GM23338 (cell line): ENCODE measurements at regions not wholly inside any gene's neighbourhood (a gene's known extent, or its start where the extent isn't known, plus 50 kb on each side); places are given as distances from the start of the nearest gene placed in this dataset.

ENCODE experiments used
- ATAC-seq: fragments of 200-7000 bp; cut with Tn5 transposase; 3 replicates; pipeline ENCODE4 v1.9.1; 2020
- DNase-seq: peaks from one replicate; pipeline ENCODE4 v3.0.0-alpha.2; 2015; ENCODE audit warnings: low spot score
- H2AFZ ChIP-seq: fragments of 200-600 bp; sonication (generic); 2 replicates; pipeline ENCODE4 v1.8.0; 2016; ENCODE audit warnings: antibody characterized with exemption, mild to moderate bottlenecking, moderate library complexity
- H3F3A ChIP-seq: fragments of 200-600 bp; sonication (generic); replicated peaks from 2 replicates; pipeline ENCODE4 v1.8.0; 2017; ENCODE audit warnings: antibody characterized with exemption, mixed run types, low read depth
- H3K27ac ChIP-seq: fragments of 200-600 bp; sonication (generic); 2 replicates; pipeline ENCODE4 v1.6.1; 2016; ENCODE audit warnings: low read depth
- H3K27me3 ChIP-seq: fragments of 200-600 bp; sonication (generic); 2 replicates; pipeline ENCODE4 v1.8.0; 2016; ENCODE audit warnings: mild to moderate bottlenecking, mixed run types, moderate library complexity; ENCODE audit not compliant: insufficient read depth
- H3K36me3 ChIP-seq: fragments of 200-600 bp; sonication (generic); 2 replicates; pipeline ENCODE4 v1.8.0; 2016; ENCODE audit warnings: mild to moderate bottlenecking; ENCODE audit not compliant: insufficient read depth
- H3K4me1 ChIP-seq: fragments of 200-600 bp; sonication (generic); 2 replicates; pipeline ENCODE4 v1.8.0; 2016; ENCODE audit warnings: mild to moderate bottlenecking, moderate library complexity; ENCODE audit not compliant: insufficient read depth
- H3K4me2 ChIP-seq: fragments of 200-600 bp; sonication (generic); 2 replicates; pipeline ENCODE4 v1.7.1; 2017; ENCODE audit warnings: mixed run types
- H3K4me3 ChIP-seq: fragments of 200-600 bp; sonication (generic); 2 replicates; pipeline ENCODE4 v1.6.1; 2016; ENCODE audit warnings: mixed run types
- H3K79me2 ChIP-seq: fragments of 200-600 bp; sonication (generic); replicated peaks from 2 replicates; pipeline ENCODE4 v1.8.0; 2017; ENCODE audit warnings: mild to moderate bottlenecking; ENCODE audit not compliant: insufficient read depth
- H3K9me2 ChIP-seq: fragments of 200-600 bp; sonication (generic); 2 replicates; pipeline ENCODE4 v1.8.0; 2017; ENCODE audit not compliant: insufficient read depth
- H4K20me1 ChIP-seq: fragments of 200-600 bp; sonication (generic); replicated peaks from 2 replicates; pipeline ENCODE4 v1.8.0; 2017; ENCODE audit warnings: mild to moderate bottlenecking; ENCODE audit not compliant: insufficient read depth
- H3K27ac Mint-ChIP-seq: 2 replicates; pipeline ENCODE4 v1.8.0; 2020; ENCODE audit warnings: inconsistent platforms, mild to moderate bottlenecking, moderate library complexity, mixed read lengths
- H3K27me3 Mint-ChIP-seq: 3 replicates; pipeline ENCODE4 v1.8.0; 2022; ENCODE audit warnings: low read depth, mild to moderate bottlenecking, moderate library complexity, mixed read lengths, inconsistent platforms; ENCODE audit not compliant: insufficient read depth, poor library complexity
- H3K36me3 Mint-ChIP-seq: 3 replicates; pipeline ENCODE4 v1.8.0; 2021; ENCODE audit warnings: low read depth, mild to moderate bottlenecking, inconsistent platforms, moderate library complexity, mixed read lengths
- H3K4me1 Mint-ChIP-seq: 3 replicates; pipeline ENCODE4 v1.8.0; 2020; ENCODE audit warnings: mild to moderate bottlenecking, inconsistent platforms, mixed read lengths
- H3K4me3 Mint-ChIP-seq: 3 replicates; pipeline ENCODE4 v1.8.0; 2021; ENCODE audit warnings: moderate library complexity, mild to moderate bottlenecking, inconsistent platforms, mixed read lengths
- H3K9me3 Mint-ChIP-seq: 3 replicates; pipeline ENCODE4 v1.8.0; 2020; ENCODE audit warnings: moderate library complexity, mild to moderate bottlenecking, inconsistent platforms, mixed read lengths
- CREB1 ChIP-seq: fragments of 250-450 bp; sonication (Bioruptor Pico); IDR thresholded peaks from 2 replicates; pipeline ENCODE4 v1.5.0; 2020; ENCODE audit warnings: low read depth, mild to moderate bottlenecking, moderate library complexity
- EZH2 ChIP-seq: fragments of 200-600 bp; sonication (generic); IDR thresholded peaks from one replicate; pipeline ENCODE4 v1.8.0; 2017; ENCODE audit warnings: antibody characterized with exemption, mild to moderate bottlenecking, low read depth; ENCODE audit not compliant: unreplicated experiment
- EZH2phosphoT487 ChIP-seq: fragments of 200-600 bp; sonication (generic); IDR thresholded peaks from one replicate; pipeline ENCODE4 v1.8.1; 2018; ENCODE audit warnings: antibody characterized with exemption; ENCODE audit not compliant: unreplicated experiment
- JUNB ChIP-seq: IDR thresholded peaks from one replicate; pipeline ENCODE4 v1.6.1; 2016; ENCODE audit warnings: antibody characterized with exemption; ENCODE audit not compliant: unreplicated experiment
- NANOG ChIP-seq: IDR thresholded peaks from 2 replicates; pipeline ENCODE4 v1.6.1; 2016; ENCODE audit warnings: antibody characterized with exemption, borderline replicate concordance
- POLR2AphosphoS5 ChIP-seq: IDR thresholded peaks from 2 replicates; pipeline ENCODE4 v1.6.1; 2016; ENCODE audit warnings: antibody characterized with exemption, low read depth
- STAT1 ChIP-seq: IDR thresholded peaks from one replicate; pipeline ENCODE4 v1.6.1; 2016; ENCODE audit warnings: antibody characterized with exemption; ENCODE audit not compliant: unreplicated experiment
- ZNF114 ChIP-seq: fragments of 250-450 bp; sonication (Bioruptor Pico); IDR thresholded peaks from 2 replicates; pipeline ENCODE4 v1.5.0; 2020; ENCODE audit warnings: mild to moderate bottlenecking, moderate library complexity
- ZNF331 ChIP-seq: fragments of 250-450 bp; sonication (Bioruptor Pico); IDR thresholded peaks from 2 replicates; pipeline ENCODE4 v1.5.0; 2020; ENCODE audit warnings: low read depth, mild to moderate bottlenecking, moderate library complexity
- TF ChIP-seq, protein P1 (sequence below): fragments of 250-450 bp; sonication (Bioruptor Pico); IDR thresholded peaks from 2 replicates; pipeline ENCODE4 v1.5.0; 2020; ENCODE audit warnings: mild to moderate bottlenecking, moderate library complexity
- TF ChIP-seq, protein P2 (sequence below): IDR thresholded peaks from one replicate; pipeline ENCODE4 v1.6.1; 2018; ENCODE audit warnings: antibody characterized with exemption; ENCODE audit not compliant: unreplicated experiment
- TF ChIP-seq, protein P3 (sequence below): IDR thresholded peaks from 2 replicates; pipeline ENCODE4 v1.6.1; 2016; ENCODE audit warnings: antibody characterized with exemption
- TF ChIP-seq, protein P4 (sequence below), 2 experiments: fragments of 200-600 bp in 1 of 2; sonication (generic) in 1 of 2; conservative IDR thresholded peaks; 2 replicates each; pipeline versions ENCODE4 v1.5.1 to v1.6.1; 2016 to 2017; ENCODE audit warnings: antibody characterized with exemption in 2 of 2, low read depth in 2 of 2, mild to moderate bottlenecking in 2 of 2, moderate library complexity in 1 of 2

DNA sequence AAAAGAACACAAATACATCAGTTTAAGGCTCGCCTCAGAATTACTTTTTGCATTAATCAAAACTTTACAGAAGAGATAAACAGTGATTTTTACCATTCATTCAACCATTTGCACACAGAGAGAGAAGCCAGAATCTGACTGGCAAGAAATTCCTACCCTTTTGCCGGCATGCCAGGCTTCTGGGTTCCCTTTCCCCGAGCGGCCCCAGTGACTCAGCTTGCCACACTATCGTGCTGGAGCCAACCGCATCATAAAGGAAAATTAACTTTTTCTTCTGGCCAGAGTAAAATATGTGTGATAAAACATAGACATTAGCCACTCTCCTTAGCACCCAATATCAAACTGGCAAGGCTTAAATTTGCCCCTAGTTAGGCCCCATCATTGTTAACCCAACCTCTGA, 61.8 kb upstream of the IKZF2 start:
- no peaks in the 10 kb centered on the region for H3K4me1 ChIP-seq
- no peaks in the 10 kb centered on the region for H3K9me2 ChIP-seq
- no peaks in the 10 kb centered on the region for H3K4me1 Mint-ChIP-seq
- no peak overlapping the region for H3K27ac ChIP-seq
- no peaks in the 10 kb centered on the region for H3K27me3 ChIP-seq
- TF ChIP-seq POLR2AphosphoS5 = no peak
- no peak for TF ChIP-seq ZNF331 (CRISPR knock-in tag)
- TF ChIP-seq, protein P1, sequence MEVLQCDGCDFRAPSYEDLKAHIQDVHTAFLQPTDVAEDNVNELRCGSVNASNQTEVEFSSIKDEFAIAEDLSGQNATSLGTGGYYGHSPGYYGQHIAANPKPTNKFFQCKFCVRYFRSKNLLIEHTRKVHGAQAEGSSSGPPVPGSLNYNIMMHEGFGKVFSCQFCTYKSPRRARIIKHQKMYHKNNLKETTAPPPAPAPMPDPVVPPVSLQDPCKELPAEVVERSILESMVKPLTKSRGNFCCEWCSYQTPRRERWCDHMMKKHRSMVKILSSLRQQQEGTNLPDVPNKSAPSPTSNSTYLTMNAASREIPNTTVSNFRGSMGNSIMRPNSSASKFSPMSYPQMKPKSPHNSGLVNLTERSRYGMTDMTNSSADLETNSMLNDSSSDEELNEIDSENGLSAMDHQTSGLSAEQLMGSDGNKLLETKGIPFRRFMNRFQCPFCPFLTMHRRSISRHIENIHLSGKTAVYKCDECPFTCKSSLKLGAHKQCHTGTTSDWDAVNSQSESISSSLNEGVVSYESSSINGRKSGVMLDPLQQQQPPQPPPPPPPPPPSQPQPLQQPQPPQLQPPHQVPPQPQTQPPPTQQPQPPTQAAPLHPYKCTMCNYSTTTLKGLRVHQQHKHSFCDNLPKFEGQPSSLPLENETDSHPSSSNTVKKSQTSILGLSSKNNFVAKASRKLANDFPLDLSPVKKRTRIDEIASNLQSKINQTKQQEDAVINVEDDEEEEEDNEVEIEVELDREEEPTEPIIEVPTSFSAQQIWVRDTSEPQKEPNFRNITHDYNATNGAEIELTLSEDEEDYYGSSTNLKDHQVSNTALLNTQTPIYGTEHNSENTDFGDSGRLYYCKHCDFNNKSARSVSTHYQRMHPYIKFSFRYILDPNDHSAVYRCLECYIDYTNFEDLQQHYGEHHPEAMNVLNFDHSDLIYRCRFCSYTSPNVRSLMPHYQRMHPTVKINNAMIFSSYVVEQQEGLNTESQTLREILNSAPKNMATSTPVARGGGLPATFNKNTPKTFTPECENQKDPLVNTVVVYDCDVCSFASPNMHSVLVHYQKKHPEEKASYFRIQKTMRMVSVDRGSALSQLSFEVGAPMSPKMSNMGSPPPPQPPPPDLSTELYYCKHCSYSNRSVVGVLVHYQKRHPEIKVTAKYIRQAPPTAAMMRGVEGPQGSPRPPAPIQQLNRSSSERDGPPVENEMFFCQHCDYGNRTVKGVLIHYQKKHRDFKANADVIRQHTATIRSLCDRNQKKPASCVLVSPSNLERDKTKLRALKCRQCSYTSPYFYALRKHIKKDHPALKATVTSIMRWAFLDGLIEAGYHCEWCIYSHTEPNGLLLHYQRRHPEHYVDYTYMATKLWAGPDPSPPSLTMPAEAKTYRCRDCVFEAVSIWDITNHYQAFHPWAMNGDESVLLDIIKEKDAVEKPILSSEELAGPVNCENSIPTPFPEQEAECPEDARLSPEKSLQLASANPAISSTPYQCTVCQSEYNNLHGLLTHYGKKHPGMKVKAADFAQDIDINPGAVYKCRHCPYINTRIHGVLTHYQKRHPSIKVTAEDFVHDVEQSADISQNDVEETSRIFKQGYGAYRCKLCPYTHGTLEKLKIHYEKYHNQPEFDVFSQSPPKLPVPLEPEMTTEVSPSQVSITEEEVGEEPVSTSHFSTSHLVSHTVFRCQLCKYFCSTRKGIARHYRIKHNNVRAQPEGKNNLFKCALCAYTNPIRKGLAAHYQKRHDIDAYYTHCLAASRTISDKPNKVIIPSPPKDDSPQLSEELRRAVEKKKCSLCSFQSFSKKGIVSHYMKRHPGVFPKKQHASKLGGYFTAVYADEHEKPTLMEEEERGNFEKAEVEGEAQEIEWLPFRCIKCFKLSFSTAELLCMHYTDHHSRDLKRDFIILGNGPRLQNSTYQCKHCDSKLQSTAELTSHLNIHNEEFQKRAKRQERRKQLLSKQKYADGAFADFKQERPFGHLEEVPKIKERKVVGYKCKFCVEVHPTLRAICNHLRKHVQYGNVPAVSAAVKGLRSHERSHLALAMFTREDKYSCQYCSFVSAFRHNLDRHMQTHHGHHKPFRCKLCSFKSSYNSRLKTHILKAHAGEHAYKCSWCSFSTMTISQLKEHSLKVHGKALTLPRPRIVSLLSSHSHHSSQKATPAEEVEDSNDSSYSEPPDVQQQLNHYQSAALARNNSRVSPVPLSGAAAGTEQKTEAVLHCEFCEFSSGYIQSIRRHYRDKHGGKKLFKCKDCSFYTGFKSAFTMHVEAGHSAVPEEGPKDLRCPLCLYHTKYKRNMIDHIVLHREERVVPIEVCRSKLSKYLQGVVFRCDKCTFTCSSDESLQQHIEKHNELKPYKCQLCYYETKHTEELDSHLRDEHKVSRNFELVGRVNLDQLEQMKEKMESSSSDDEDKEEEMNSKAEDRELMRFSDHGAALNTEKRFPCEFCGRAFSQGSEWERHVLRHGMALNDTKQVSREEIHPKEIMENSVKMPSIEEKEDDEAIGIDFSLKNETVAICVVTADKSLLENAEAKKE (CRISPR knock-in tag) = no peak
- TF ChIP-seq, protein P2, sequence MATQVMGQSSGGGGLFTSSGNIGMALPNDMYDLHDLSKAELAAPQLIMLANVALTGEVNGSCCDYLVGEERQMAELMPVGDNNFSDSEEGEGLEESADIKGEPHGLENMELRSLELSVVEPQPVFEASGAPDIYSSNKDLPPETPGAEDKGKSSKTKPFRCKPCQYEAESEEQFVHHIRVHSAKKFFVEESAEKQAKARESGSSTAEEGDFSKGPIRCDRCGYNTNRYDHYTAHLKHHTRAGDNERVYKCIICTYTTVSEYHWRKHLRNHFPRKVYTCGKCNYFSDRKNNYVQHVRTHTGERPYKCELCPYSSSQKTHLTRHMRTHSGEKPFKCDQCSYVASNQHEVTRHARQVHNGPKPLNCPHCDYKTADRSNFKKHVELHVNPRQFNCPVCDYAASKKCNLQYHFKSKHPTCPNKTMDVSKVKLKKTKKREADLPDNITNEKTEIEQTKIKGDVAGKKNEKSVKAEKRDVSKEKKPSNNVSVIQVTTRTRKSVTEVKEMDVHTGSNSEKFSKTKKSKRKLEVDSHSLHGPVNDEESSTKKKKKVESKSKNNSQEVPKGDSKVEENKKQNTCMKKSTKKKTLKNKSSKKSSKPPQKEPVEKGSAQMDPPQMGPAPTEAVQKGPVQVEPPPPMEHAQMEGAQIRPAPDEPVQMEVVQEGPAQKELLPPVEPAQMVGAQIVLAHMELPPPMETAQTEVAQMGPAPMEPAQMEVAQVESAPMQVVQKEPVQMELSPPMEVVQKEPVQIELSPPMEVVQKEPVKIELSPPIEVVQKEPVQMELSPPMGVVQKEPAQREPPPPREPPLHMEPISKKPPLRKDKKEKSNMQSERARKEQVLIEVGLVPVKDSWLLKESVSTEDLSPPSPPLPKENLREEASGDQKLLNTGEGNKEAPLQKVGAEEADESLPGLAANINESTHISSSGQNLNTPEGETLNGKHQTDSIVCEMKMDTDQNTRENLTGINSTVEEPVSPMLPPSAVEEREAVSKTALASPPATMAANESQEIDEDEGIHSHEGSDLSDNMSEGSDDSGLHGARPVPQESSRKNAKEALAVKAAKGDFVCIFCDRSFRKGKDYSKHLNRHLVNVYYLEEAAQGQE = no peak
- TF ChIP-seq JUNB = no peak
- no peak for TF ChIP-seq EZH2
- no peak for TF ChIP-seq NANOG
- no peak for TF ChIP-seq STAT1
- TF ChIP-seq CREB1 (CRISPR knock-in tag) = no peak
- no peak for TF ChIP-seq ZNF114 (CRISPR knock-in tag)
- TF ChIP-seq EZH2phosphoT487 = no peak
- TF ChIP-seq, protein P3, sequence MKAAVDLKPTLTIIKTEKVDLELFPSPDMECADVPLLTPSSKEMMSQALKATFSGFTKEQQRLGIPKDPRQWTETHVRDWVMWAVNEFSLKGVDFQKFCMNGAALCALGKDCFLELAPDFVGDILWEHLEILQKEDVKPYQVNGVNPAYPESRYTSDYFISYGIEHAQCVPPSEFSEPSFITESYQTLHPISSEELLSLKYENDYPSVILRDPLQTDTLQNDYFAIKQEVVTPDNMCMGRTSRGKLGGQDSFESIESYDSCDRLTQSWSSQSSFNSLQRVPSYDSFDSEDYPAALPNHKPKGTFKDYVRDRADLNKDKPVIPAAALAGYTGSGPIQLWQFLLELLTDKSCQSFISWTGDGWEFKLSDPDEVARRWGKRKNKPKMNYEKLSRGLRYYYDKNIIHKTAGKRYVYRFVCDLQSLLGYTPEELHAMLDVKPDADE = no peak
- TF ChIP-seq, protein P4, sequence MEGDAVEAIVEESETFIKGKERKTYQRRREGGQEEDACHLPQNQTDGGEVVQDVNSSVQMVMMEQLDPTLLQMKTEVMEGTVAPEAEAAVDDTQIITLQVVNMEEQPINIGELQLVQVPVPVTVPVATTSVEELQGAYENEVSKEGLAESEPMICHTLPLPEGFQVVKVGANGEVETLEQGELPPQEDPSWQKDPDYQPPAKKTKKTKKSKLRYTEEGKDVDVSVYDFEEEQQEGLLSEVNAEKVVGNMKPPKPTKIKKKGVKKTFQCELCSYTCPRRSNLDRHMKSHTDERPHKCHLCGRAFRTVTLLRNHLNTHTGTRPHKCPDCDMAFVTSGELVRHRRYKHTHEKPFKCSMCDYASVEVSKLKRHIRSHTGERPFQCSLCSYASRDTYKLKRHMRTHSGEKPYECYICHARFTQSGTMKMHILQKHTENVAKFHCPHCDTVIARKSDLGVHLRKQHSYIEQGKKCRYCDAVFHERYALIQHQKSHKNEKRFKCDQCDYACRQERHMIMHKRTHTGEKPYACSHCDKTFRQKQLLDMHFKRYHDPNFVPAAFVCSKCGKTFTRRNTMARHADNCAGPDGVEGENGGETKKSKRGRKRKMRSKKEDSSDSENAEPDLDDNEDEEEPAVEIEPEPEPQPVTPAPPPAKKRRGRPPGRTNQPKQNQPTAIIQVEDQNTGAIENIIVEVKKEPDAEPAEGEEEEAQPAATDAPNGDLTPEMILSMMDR (conservative IDR thresholded peaks at IDR 0.05; ENCODE audit: low read depth in 2 of 2) = no peak
- H3K4me3 ChIP-seq = no peak overlapping the region
- no peaks in the 10 kb centered on the region for H3F3A ChIP-seq
- peaks cover 8% of the 10 kb centered on the region; the same call in 2 of the 3 replicates for H3K9me3 Mint-ChIP-seq
- no peak overlapping the region for H3K27ac Mint-ChIP-seq
- H3K4me3 Mint-ChIP-seq = no peak overlapping the region
- no peaks in the 10 kb centered on the region for H3K79me2 ChIP-seq
- H3K36me3 ChIP-seq = peaks cover 10% of the 10 kb centered on the region; the same call in 1 of the 2 replicates
- ATAC-seq = no peak
- no peaks in the 10 kb centered on the region for H3K27me3 Mint-ChIP-seq
- H3K36me3 Mint-ChIP-seq = peaks cover 5% of the 10 kb centered on the region; the same call in 2 of the 3 replicates
- DNase-seq = no peak
- no peak overlapping the region for H3K4me2 ChIP-seq
- 0 out of 2 replicates have a peak overlapping the region, but pooled peaks have one; percentile 40 for H2AFZ ChIP-seq
- no peaks in the 10 kb centered on the region for H4K20me1 ChIP-seq
